WTC11 (cell line): ENCODE measurements at regions not wholly inside any gene's neighbourhood (a gene's known extent, or its start where the extent isn't known, plus 50 kb on each side); places are given as distances from the start of the nearest gene placed in this dataset.

Experiments
- ATAC-seq: fragments of 200-7000 bp; cut with Tn5 transposase; 2 replicates; pipeline ENCODE4 v1.10.0; 2021; ENCODE audit warnings: mild to moderate bottlenecking, moderate library complexity
- CTCF ChIA-PET: fragments of 300-600 bp; sonication (Branson Sonifier 250); formaldehyde crosslinking; loops from one replicate; lab custom pipeline; 2021; ENCODE audit warnings: antibody characterized with exemption; lab: Charles Lee
- POLR2A ChIA-PET: fragments of 350-600 bp; sonication (Branson Sonifier 250); formaldehyde crosslinking; loops from one replicate; lab custom pipeline; 2021; ENCODE audit warnings: antibody characterized with exemption; lab: Charles Lee
- DNase-seq: peaks from one replicate; pipeline ENCODE4 v3.0.0; 2021; ENCODE audit warnings: low spot score
- H3K27ac Mint-ChIP-seq: 2 replicates; pipeline ENCODE4 v1.8.0; 2021; ENCODE audit warnings: mixed read lengths
- H3K27me3 Mint-ChIP-seq: 2 replicates; pipeline ENCODE4 v1.8.0; 2021; ENCODE audit warnings: low read depth, mild to moderate bottlenecking, moderate library complexity, mixed read lengths
- H3K36me3 Mint-ChIP-seq: 2 replicates; pipeline ENCODE4 v1.8.0; 2021; ENCODE audit warnings: mixed read lengths
- H3K4me1 Mint-ChIP-seq: 2 replicates; pipeline ENCODE4 v1.8.0; 2022; ENCODE audit warnings: mixed read lengths
- H3K4me3 Mint-ChIP-seq: 2 replicates; pipeline ENCODE4 v1.8.0; 2021; ENCODE audit warnings: mild to moderate bottlenecking, moderate library complexity, mixed read lengths
- H3K9me3 Mint-ChIP-seq: 2 replicates; pipeline ENCODE4 v1.8.0; 2021; ENCODE audit warnings: mixed read lengths
- AR ChIP-seq: fragments of 250-450 bp; sonication (Bioruptor Pico); IDR thresholded peaks from 2 replicates; pipeline ENCODE4 v1.9.0; 2021; ENCODE audit warnings: mild to moderate bottlenecking
- ATF1 ChIP-seq: sonication (generic); formaldehyde crosslinking; IDR thresholded peaks from 2 replicates; pipeline ENCODE4 v1.8.1; 2023; ENCODE audit warnings: mild to moderate bottlenecking, moderate library complexity, missing genetic modification reagents
- GABPB1 ChIP-seq: sonication (generic); formaldehyde crosslinking; IDR thresholded peaks from 2 replicates; pipeline ENCODE4 v1.8.1; 2023; ENCODE audit warnings: mild to moderate bottlenecking, missing genetic modification reagents
- MXD4 ChIP-seq: fragments of 250-450 bp; sonication (Bioruptor Pico); IDR thresholded peaks from 2 replicates; pipeline ENCODE4 v1.8.0; 2021; ENCODE audit warnings: mild to moderate bottlenecking, moderate library complexity, borderline replicate concordance
- NFATC4 ChIP-seq: fragments of 250-450 bp; sonication (Bioruptor Pico); IDR thresholded peaks from 2 replicates; pipeline ENCODE4 v1.9.0; 2021; ENCODE audit warnings: mild to moderate bottlenecking
- TEAD4 ChIP-seq: sonication (generic); formaldehyde crosslinking; IDR thresholded peaks from 2 replicates; pipeline ENCODE4 v1.8.0; 2022; ENCODE audit warnings: mild to moderate bottlenecking, missing genetic modification reagents
- TP53 ChIP-seq: sonication (generic); formaldehyde crosslinking; IDR thresholded peaks from 2 replicates; pipeline ENCODE4 v1.8.1; 2023; ENCODE audit warnings: mild to moderate bottlenecking, missing genetic modification reagents
- ZNF423 ChIP-seq: fragments of 250-450 bp; sonication (Bioruptor Pico); IDR thresholded peaks from 2 replicates; pipeline ENCODE4 v2.1.2; 2022; ENCODE audit warnings: mild to moderate bottlenecking, moderate library complexity
- ZNF532 ChIP-seq: fragments of 250-450 bp; sonication (Bioruptor Pico); IDR thresholded peaks from 2 replicates; pipeline ENCODE4 v1.9.0; 2021; ENCODE audit warnings: mild to moderate bottlenecking, borderline replicate concordance
- ZSCAN18 ChIP-seq: fragments of 250-450 bp; sonication (Bioruptor Pico); IDR thresholded peaks from 2 replicates; pipeline ENCODE4 v2.1.2; 2022; ENCODE audit warnings: mild to moderate bottlenecking, moderate library complexity
- TF ChIP-seq, protein P1 (sequence below): sonication (generic); formaldehyde crosslinking; conservative IDR thresholded peaks from 2 replicates; pipeline ENCODE4 v1.8.1; 2022; ENCODE audit warnings: mild to moderate bottlenecking, missing genetic modification reagents
- TF ChIP-seq, protein P2 (sequence below): sonication (generic); formaldehyde crosslinking; IDR thresholded peaks from 2 replicates; pipeline ENCODE4 v1.8.0; 2023; ENCODE audit warnings: missing genetic modification reagents, mild to moderate bottlenecking, borderline replicate concordance
- TF ChIP-seq, protein P3 (sequence below): sonication (generic); formaldehyde crosslinking; IDR thresholded peaks from 2 replicates; pipeline ENCODE4 v1.8.0; 2022; ENCODE audit warnings: mild to moderate bottlenecking, missing genetic modification reagents
- TF ChIP-seq, protein P4 (sequence below): fragments of 200-600 bp; IDR thresholded peaks from 2 replicates; pipeline ENCODE4 v1.8.0; 2022; ENCODE audit warnings: antibody characterized with exemption

- Mint-ChIP-seq H3K4me3 (no peak overlapping the region), H3K36me3 (no peaks in the 10 kb centered on the region), H3K4me1 (no peaks in the 10 kb centered on the region), H3K9me3 (peaks cover 5% of the 10 kb centered on the region), H3K27me3 (no peaks in the 10 kb centered on the region)
- POLR2A ChIA-PET, result no interaction called here
- DNase-seq, result no peak
- TF ChIP-seq TP53 (CRISPR knock-in tag) (no peak), AR (CRISPR knock-in tag) (no peak), NFATC4 (CRISPR knock-in tag) (no peak), TEAD4 (CRISPR knock-in tag) (no peak), ZNF532 (no peak), ATF1 (no peak), ZNF423 (CRISPR knock-in tag) (no peak), GABPB1 (CRISPR knock-in tag) (no peak), ZSCAN18 (CRISPR knock-in tag) (no peak), MXD4 (CRISPR knock-in tag) (no peak)
- TF ChIP-seq, protein P1, sequence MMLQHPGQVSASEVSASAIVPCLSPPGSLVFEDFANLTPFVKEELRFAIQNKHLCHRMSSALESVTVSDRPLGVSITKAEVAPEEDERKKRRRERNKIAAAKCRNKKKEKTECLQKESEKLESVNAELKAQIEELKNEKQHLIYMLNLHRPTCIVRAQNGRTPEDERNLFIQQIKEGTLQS (CRISPR knock-in tag), result no peak
- TF ChIP-seq, protein P2, sequence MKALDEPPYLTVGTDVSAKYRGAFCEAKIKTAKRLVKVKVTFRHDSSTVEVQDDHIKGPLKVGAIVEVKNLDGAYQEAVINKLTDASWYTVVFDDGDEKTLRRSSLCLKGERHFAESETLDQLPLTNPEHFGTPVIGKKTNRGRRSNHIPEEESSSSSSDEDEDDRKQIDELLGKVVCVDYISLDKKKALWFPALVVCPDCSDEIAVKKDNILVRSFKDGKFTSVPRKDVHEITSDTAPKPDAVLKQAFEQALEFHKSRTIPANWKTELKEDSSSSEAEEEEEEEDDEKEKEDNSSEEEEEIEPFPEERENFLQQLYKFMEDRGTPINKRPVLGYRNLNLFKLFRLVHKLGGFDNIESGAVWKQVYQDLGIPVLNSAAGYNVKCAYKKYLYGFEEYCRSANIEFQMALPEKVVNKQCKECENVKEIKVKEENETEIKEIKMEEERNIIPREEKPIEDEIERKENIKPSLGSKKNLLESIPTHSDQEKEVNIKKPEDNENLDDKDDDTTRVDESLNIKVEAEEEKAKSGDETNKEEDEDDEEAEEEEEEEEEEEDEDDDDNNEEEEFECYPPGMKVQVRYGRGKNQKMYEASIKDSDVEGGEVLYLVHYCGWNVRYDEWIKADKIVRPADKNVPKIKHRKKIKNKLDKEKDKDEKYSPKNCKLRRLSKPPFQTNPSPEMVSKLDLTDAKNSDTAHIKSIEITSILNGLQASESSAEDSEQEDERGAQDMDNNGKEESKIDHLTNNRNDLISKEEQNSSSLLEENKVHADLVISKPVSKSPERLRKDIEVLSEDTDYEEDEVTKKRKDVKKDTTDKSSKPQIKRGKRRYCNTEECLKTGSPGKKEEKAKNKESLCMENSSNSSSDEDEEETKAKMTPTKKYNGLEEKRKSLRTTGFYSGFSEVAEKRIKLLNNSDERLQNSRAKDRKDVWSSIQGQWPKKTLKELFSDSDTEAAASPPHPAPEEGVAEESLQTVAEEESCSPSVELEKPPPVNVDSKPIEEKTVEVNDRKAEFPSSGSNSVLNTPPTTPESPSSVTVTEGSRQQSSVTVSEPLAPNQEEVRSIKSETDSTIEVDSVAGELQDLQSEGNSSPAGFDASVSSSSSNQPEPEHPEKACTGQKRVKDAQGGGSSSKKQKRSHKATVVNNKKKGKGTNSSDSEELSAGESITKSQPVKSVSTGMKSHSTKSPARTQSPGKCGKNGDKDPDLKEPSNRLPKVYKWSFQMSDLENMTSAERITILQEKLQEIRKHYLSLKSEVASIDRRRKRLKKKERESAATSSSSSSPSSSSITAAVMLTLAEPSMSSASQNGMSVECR (CRISPR knock-in tag), result no peak
- TF ChIP-seq, protein P3, sequence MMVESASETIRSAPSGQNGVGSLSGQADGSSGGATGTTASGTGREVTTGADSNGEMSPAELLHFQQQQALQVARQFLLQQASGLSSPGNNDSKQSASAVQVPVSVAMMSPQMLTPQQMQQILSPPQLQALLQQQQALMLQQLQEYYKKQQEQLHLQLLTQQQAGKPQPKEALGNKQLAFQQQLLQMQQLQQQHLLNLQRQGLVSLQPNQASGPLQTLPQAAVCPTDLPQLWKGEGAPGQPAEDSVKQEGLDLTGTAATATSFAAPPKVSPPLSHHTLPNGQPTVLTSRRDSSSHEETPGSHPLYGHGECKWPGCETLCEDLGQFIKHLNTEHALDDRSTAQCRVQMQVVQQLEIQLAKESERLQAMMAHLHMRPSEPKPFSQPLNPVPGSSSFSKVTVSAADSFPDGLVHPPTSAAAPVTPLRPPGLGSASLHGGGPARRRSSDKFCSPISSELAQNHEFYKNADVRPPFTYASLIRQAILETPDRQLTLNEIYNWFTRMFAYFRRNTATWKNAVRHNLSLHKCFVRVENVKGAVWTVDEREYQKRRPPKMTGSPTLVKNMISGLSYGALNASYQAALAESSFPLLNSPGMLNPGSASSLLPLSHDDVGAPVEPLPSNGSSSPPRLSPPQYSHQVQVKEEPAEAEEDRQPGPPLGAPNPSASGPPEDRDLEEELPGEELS (CRISPR knock-in tag), result no peak
- TF ChIP-seq, protein P4, sequence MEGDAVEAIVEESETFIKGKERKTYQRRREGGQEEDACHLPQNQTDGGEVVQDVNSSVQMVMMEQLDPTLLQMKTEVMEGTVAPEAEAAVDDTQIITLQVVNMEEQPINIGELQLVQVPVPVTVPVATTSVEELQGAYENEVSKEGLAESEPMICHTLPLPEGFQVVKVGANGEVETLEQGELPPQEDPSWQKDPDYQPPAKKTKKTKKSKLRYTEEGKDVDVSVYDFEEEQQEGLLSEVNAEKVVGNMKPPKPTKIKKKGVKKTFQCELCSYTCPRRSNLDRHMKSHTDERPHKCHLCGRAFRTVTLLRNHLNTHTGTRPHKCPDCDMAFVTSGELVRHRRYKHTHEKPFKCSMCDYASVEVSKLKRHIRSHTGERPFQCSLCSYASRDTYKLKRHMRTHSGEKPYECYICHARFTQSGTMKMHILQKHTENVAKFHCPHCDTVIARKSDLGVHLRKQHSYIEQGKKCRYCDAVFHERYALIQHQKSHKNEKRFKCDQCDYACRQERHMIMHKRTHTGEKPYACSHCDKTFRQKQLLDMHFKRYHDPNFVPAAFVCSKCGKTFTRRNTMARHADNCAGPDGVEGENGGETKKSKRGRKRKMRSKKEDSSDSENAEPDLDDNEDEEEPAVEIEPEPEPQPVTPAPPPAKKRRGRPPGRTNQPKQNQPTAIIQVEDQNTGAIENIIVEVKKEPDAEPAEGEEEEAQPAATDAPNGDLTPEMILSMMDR, result no peak
- TF ChIP-seq, all 79 proteins: peak for 0
- no peak overlapping the region for H3K27ac Mint-ChIP-seq
- no peak for ATAC-seq
- CTCF ChIA-PET, result no interaction called here
Observed at GRCh38 chr10:33573606-33574005, 239.1 kb upstream of the NRP1 start.
